K562 (cell line): ENCODE measurements at regions not wholly inside any gene's neighbourhood (a gene's known extent, or its start where the extent isn't known, plus 50 kb on each side); places are given as distances from the start of the nearest gene placed in this dataset.

ENCODE experiments used
- ATAC-seq: fragments of 200-7000 bp; cut with Tn5 transposase; 3 replicates; pipeline ENCODE4 v1.9.1; 2020; ENCODE audit warnings: moderate library complexity
- BruUV-seq: library from RNA; stranded (reverse); fragments of 400-500 nt; replicated peaks from 2 replicates; lab custom pipeline; 2021; lab: Mats Ljungman, UMichigan
- CTCF ChIA-PET: fragments of 300-600 bp; formaldehyde crosslinking; extraction: SDS; loops from one replicate; lab custom pipeline; 2021; ENCODE audit warnings: low intra/inter-chr PET ratio; lab: Yijun Ruan, JAX
- POLR2A ChIA-PET: fragments of 300-600, 350-650 bp; sonication (Branson Sonifier 250); formaldehyde crosslinking; extraction: SDS; loops from one replicate; lab custom pipeline; 2021; ENCODE audit warnings: antibody characterized with exemption, inconsistent platforms; lab: Yijun Ruan, JAX
- DNase-seq, 4 experiments: peaks; one replicate each; pipeline versions ENCODE4 v3.0.0 to v3.0.0-alpha.2; 2011 to 2018; ENCODE audit warnings: low spot score in 3 of 4, mixed read lengths in 3 of 4; ENCODE audit errors: extremely low read depth in 1 of 4
- FAIRE-seq: peaks from 2 replicates; lab custom pipeline; 2011; peaks lifted over from hg19 to GRCh38; lab: Jason Lieb, UNC
- H2AFZ ChIP-seq: 2 replicates; pipeline ENCODE4 v1.6.0; 2011; ENCODE audit warnings: low read depth, low read length, control low read depth, inconsistent platforms
- H3K27ac ChIP-seq: fragments of 200-600 bp; 3 replicates; pipeline ENCODE4 v1.8.0; 2011; ENCODE audit warnings: low read depth, mild to moderate bottlenecking, control low read depth, inconsistent platforms, low read length, moderate library complexity, mixed read lengths; ENCODE audit errors: extremely low read depth
- H3K27me3 ChIP-seq, 2 experiments: fragments of 300-600 bp in 1 of 2; 2 replicates in 1 of 2; 3 replicates in 1 of 2; pipeline versions ENCODE4 v1.6.0 to v1.8.0; 2011; ENCODE audit warnings: inconsistent platforms in 2 of 2, low read length in 2 of 2, mild to moderate bottlenecking in 1 of 2, mixed read lengths in 1 of 2, moderate library complexity in 1 of 2; ENCODE audit not compliant: control insufficient read depth in 2 of 2, insufficient read depth in 2 of 2
- H3K36me3 ChIP-seq: fragments of 300-600 bp; 3 replicates; pipeline ENCODE4 v1.8.0; 2011; ENCODE audit warnings: mild to moderate bottlenecking, low read length, inconsistent platforms; ENCODE audit not compliant: control insufficient read depth, insufficient read depth
- H3K4me1 ChIP-seq, 2 experiments: fragments of 200-600 bp in 1 of 2; replicated peaks in 1 of 2; 2 replicates in 1 of 2; 3 replicates in 1 of 2; pipeline versions ENCODE4 v1.5.1 to v1.8.0; 2011; ENCODE audit warnings: inconsistent platforms in 2 of 2, low read length in 2 of 2, mild to moderate bottlenecking in 1 of 2, mixed read lengths in 1 of 2, moderate library complexity in 1 of 2; ENCODE audit not compliant: control insufficient read depth in 2 of 2, insufficient read depth in 2 of 2
- H3K4me2 ChIP-seq: 2 replicates; pipeline ENCODE4 v1.6.1; 2011; ENCODE audit warnings: low read length, control low read depth, inconsistent platforms, mixed read lengths; ENCODE audit not compliant: insufficient read depth
- H3K4me3 ChIP-seq: fragments of 200-600 bp; sonication (generic), shearing (Covaris generic); 2 replicates; pipeline ENCODE4 v1.5.1; 2016; ENCODE audit warnings: control low read depth, inconsistent platforms
- H3K79me2 ChIP-seq: fragments of 200-600 bp; 3 replicates; pipeline ENCODE4 v1.8.0; 2011; ENCODE audit warnings: low read length, inconsistent platforms; ENCODE audit not compliant: control insufficient read depth, insufficient read depth
- H3K9ac ChIP-seq, 2 experiments: 2 replicates each; pipeline versions ENCODE4 v1.6.0 to v1.6.1; 2011; ENCODE audit warnings: low read depth in 2 of 2, low read length in 2 of 2, control low read depth in 1 of 2, inconsistent platforms in 1 of 2, mild to moderate bottlenecking in 1 of 2, mixed read lengths in 1 of 2; ENCODE audit not compliant: insufficient read depth in 1 of 2
- H3K9me1 ChIP-seq: one replicate; pipeline ENCODE4 v1.6.0; 2011; ENCODE audit warnings: inconsistent platforms, mild to moderate bottlenecking, low read length, moderate library complexity; ENCODE audit not compliant: control insufficient read depth, insufficient read depth
- H3K9me3 ChIP-seq: replicated peaks from 2 replicates; pipeline ENCODE4 v1.5.1; 2011; ENCODE audit warnings: low read depth, low read length, inconsistent platforms; ENCODE audit not compliant: control insufficient read depth, insufficient read depth
- H4K20me1 ChIP-seq: replicated peaks from 2 replicates; pipeline ENCODE4 v1.6.1; 2011; ENCODE audit warnings: low read length, inconsistent platforms, mixed read lengths; ENCODE audit not compliant: control insufficient read depth, insufficient read depth
- CSDE1 ChIP-seq, 2 experiments: fragments of 450-650 bp; IDR thresholded peaks; 2 replicates each; pipeline ENCODE4 v1.6.1; 2016; ENCODE audit warnings: mild to moderate bottlenecking in 1 of 2
- EHMT2 ChIP-seq: fragments of 450-650 bp; IDR thresholded peaks from 2 replicates; pipeline ENCODE4 v1.6.1; 2018; ENCODE audit warnings: antibody characterized with exemption
- GTF2E2 ChIP-seq: fragments of 200-800 bp; sonication (Bioruptor generic); IDR thresholded peaks from 2 replicates; pipeline ENCODE4 v1.6.1; 2016; ENCODE audit warnings: missing genetic modification characterization, missing compliant biosample characterization
- SFPQ ChIP-seq: fragments of 200-400 bp; formaldehyde crosslinking; IDR thresholded peaks from 2 replicates; pipeline ENCODE4 v1.6.1; 2017; ENCODE audit warnings: mild to moderate bottlenecking, low read depth, low read length, moderate library complexity
- SLC30A9 ChIP-seq: fragments of 250-450 bp; sonication (Bioruptor Pico); IDR thresholded peaks from 2 replicates; pipeline ENCODE4 v1.8.0; 2022; ENCODE audit warnings: mild to moderate bottlenecking, moderate library complexity
- ZBTB5 ChIP-seq: fragments of 450-650 bp; IDR thresholded peaks from 2 replicates; pipeline ENCODE4 v1.6.1; 2017; ENCODE audit warnings: antibody characterized with exemption
- WGBS: fragments of 100-300 bp; shearing (Covaris generic); methylation state at CpG from one replicate; pipeline ENCODE4 v1.1.6; 2016; ENCODE audit warnings: low coverage, mixed read lengths; ENCODE audit not compliant: insufficient coverage; ENCODE audit errors: missing lambda C conversion rate; 5-methylcytosine and 5-hydroxymethylcytosine counted together
- in situ Hi-C: fragments of 300-500 bp; cut with MboI; formaldehyde crosslinking; loops from 4 replicates; pipeline ENCODE4 v1.15.0; 2018; ENCODE audit warnings: inconsistent platforms, mixed read lengths
- intact Hi-C: fragments of 100-400 bp; cut with micrococcal nuclease; formaldehyde crosslinking; loops from 2 replicates; pipeline ENCODE4 v1.14.2; 2022
- TF ChIP-seq, protein P1 (sequence below): IDR thresholded peaks from 2 replicates; pipeline ENCODE4 v1.6.1; 2012; ENCODE audit warnings: low read depth, low read length, improper control_type of control experiment, borderline replicate concordance

GRCh38 chr2:217417536-217417935, 557.7 kb upstream of the TNP1 start (continued):
- TF ChIP-seq, protein P1, sequence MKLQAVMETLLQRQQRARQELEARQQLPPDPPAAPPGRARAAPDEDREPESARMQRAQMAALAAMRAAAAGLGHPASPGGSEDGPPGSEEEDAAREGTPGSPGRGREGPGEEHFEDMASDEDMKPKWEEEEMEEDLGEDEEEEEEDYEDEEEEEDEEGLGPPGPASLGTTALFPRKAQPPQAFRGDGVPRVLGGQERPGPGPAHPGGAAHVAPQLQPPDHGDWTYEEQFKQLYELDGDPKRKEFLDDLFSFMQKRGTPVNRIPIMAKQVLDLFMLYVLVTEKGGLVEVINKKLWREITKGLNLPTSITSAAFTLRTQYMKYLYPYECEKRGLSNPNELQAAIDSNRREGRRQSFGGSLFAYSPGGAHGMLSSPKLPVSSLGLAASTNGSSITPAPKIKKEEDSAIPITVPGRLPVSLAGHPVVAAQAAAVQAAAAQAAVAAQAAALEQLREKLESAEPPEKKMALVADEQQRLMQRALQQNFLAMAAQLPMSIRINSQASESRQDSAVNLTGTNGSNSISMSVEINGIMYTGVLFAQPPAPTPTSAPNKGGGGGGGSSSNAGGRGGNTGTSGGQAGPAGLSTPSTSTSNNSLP: no peak
- TF ChIP-seq CSDE1 (IDR thresholded peaks at IDR 0.05): no peak
- no peak for TF ChIP-seq SFPQ
- no peak for TF ChIP-seq SLC30A9 (CRISPR knock-in tag)

- WGBS: 0% methylated on average over 1 of the region's 1 CpG
- Histone ChIP-seq H3K9me1 (no peaks in the 10 kb centered on the region), H3K9ac (no peak overlapping the region), H3K4me1 (no peaks in the 10 kb centered on the region), H2AFZ (no peak overlapping the region), H3K27me3 (no peaks in the 10 kb centered on the region), H3K36me3 (no peaks in the 10 kb centered on the region), H3K4me2 (no peak overlapping the region), H3K4me3 (no peak overlapping the region), H4K20me1 (no peaks in the 10 kb centered on the region), H3K9me3 (no peaks in the 10 kb centered on the region), H3K27ac (no peak overlapping the region), H3K79me2 (no peaks in the 10 kb centered on the region)
- DNase-seq (no peak), ATAC-seq (no peak), FAIRE-seq (no peak)
- intact Hi-C loops: no loop called here
- BruUV-seq: no TSS peak
- ChIA-PET POLR2A (no interaction called here), CTCF (no interaction called here)
- in situ Hi-C loops: no loop called here
- no peak for TF ChIP-seq ZBTB5
- no peak for TF ChIP-seq EHMT2
- no peak for TF ChIP-seq GTF2E2 (tag)
These were observed 555.5 kb upstream of the TNP1 start for GRCh38 chr2:217415316-217415715.
